Uterus (tissue), 3 donors: ENCODE measurements at regions not wholly inside any gene's neighbourhood (a gene's known extent, or its start where the extent isn't known, plus 50 kb on each side); places are given as distances from the start of the nearest gene placed in this dataset.
A peak's percentile ranks its signal among the peaks of the same experiment; 100 is the strongest.

ENCODE experiments used
- DNase-seq, 2 donors: peaks; one replicate each; pipeline ENCODE4 v3.0.0-alpha.2; 2019 to 2020
- H3K27ac ChIP-seq, 2 donors: fragments of 200-600 bp; sonication (generic); 1 replicate in 1 of 2; 2 replicates in 1 of 2; pipeline ENCODE4 v1.5.1; 2016 to 2018
- H3K27me3 ChIP-seq, 2 donors: fragments of 200-600 bp; sonication (generic); one replicate each; pipeline ENCODE4 v1.5.1; 2018 to 2019; ENCODE audit warnings: control low read depth in 1 of 2
- H3K36me3 ChIP-seq, 2 donors: fragments of 200-600 bp; sonication (generic); one replicate each; pipeline ENCODE4 v1.5.1; 2019; ENCODE audit warnings: control low read depth in 1 of 2
- H3K4me1 ChIP-seq, 2 donors: fragments of 200-600 bp; sonication (generic); one replicate each; pipeline ENCODE4 v1.5.1; 2018 to 2019; ENCODE audit warnings: control low read depth in 1 of 2
- H3K4me3 ChIP-seq, 2 donors: fragments of 200-600 bp; sonication (generic); 1 replicate in 1 of 2; 2 replicates in 1 of 2; pipeline ENCODE4 v1.5.1; 2018 to 2019; ENCODE audit warnings: mild to moderate bottlenecking in 1 of 2
- H3K9me3 ChIP-seq, 2 donors: fragments of 200-600 bp; sonication (generic); one replicate each; pipeline ENCODE4 v1.5.1; 2019; ENCODE audit warnings: control low read depth in 1 of 2
- POLR2A ChIP-seq, 2 donors: fragments of 450-650 bp; IDR thresholded peaks; one replicate each; pipeline ENCODE4 v1.6.1; 2016; ENCODE audit warnings: antibody characterized with exemption in 2 of 2, mild to moderate bottlenecking in 1 of 2, moderate library complexity in 1 of 2
- intact Hi-C: fragments of 100-400 bp; cut with DNase I; formaldehyde crosslinking; loops from one replicate; pipeline ENCODE4 v1.15.1; 2023; ENCODE audit warnings: low total_unique reads
- TF ChIP-seq, protein P1 (sequence below), 4 experiments: fragments of 200-600 bp in 2 of 4; fragments of 450-650 bp in 2 of 4; sonication (generic) in 2 of 4; IDR thresholded peaks; one replicate each; pipeline ENCODE4 v1.5.1; 2016 to 2019; ENCODE audit warnings: antibody characterized with exemption in 4 of 4, mild to moderate bottlenecking in 2 of 4, moderate library complexity in 1 of 4
- donor health status: DM: yes; HTN: yes; CAD: no.

DNA sequence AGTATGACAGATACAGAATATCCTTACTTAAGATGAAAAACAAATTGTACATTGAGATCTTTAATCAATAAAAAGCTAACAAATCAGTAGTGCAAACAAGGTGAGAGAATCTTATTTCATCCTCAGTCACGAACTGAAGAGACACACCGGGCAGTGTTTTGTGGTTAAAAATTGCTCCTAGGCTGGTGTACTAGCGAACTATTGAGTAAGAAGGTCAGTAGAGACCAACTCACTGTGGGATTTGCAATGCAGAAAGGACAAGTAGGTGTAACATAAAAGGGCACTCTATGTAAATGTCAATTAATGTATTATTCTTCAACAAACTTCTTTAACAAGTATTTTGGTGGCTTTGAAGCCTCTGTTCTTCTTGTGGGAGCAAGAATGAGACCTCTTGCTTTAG, 260.2 kb upstream of the PPARGC1A start:
- Histone ChIP-seq H3K36me3 (no peaks in the 10 kb centered on the region), H3K4me1 (no peaks in the 10 kb centered on the region), H3K27me3 (no peaks in the 10 kb centered on the region), H3K4me3 (no peak overlapping the region), H3K9me3 (no peaks in the 10 kb centered on the region), H3K27ac (no peak overlapping the region)
- intact Hi-C loops = no loop called here
- no peak for DNase-seq
- TF ChIP-seq, protein P1, sequence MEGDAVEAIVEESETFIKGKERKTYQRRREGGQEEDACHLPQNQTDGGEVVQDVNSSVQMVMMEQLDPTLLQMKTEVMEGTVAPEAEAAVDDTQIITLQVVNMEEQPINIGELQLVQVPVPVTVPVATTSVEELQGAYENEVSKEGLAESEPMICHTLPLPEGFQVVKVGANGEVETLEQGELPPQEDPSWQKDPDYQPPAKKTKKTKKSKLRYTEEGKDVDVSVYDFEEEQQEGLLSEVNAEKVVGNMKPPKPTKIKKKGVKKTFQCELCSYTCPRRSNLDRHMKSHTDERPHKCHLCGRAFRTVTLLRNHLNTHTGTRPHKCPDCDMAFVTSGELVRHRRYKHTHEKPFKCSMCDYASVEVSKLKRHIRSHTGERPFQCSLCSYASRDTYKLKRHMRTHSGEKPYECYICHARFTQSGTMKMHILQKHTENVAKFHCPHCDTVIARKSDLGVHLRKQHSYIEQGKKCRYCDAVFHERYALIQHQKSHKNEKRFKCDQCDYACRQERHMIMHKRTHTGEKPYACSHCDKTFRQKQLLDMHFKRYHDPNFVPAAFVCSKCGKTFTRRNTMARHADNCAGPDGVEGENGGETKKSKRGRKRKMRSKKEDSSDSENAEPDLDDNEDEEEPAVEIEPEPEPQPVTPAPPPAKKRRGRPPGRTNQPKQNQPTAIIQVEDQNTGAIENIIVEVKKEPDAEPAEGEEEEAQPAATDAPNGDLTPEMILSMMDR (IDR thresholded peaks at IDR 0.05) = no peak
- TF ChIP-seq POLR2A (IDR thresholded peaks at IDR 0.05) = no peak

DNA sequence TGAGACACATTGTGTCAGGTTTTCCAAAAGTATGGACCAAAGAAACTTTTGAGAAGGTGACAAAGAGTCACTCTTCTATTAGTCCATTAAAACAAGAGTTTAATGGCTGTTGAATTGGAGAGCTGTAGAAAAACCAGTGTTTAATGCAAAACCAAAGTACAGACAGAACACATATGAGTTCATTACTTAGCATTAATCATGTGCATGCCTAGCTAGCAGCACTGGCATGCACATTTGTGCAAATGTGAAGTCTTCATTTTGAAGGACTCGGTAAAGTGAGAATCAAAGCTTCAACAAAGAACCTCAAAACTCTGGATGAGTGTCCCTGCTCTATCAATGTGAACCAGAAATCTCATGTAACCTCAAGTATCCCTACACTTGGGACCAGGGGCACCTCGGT, 256.3 kb upstream of the PPARGC1A start:
- Histone ChIP-seq H3K27ac (no peak overlapping the region), H3K27me3 (no peaks in the 10 kb centered on the region), H3K4me1 (no peaks in the 10 kb centered on the region), H3K4me3 (no peak overlapping the region), H3K36me3 (no peaks in the 10 kb centered on the region), H3K9me3 (no peaks in the 10 kb centered on the region)
- no peak for TF ChIP-seq POLR2A (IDR thresholded peaks at IDR 0.05)
- TF ChIP-seq, protein P1 (IDR thresholded peaks at IDR 0.05) = no peak
- DNase-seq = no peak
- intact Hi-C loops = no loop called here

DNA sequence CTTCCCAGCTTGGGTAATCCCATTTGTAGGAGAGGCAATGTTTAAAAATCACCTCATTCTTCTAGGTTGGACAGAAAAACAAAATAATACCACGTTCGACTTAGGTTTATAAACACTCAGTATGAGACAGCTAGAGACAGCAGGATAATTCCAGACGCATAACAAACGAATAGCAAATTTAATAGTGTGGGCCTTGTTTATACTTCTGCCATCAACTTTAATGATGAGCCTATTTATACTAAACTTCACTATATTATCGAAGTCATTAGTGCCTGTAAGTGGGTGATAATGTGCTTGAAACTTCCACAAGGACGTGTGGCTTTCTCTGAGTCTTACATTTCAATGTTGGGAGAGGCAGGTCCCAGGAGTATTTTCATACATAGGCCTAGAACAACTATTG, 255.7 kb upstream of the PPARGC1A start:
- intact Hi-C loops = no loop called here
- Histone ChIP-seq H3K4me1 (no peaks in the 10 kb centered on the region), H3K9me3 (no peaks in the 10 kb centered on the region), H3K36me3 (no peaks in the 10 kb centered on the region), H3K27ac (no peak overlapping the region), H3K4me3 (no peak overlapping the region), H3K27me3 (no peaks in the 10 kb centered on the region)
- DNase-seq = no peak
- TF ChIP-seq, protein P1 (IDR thresholded peaks at IDR 0.05) = no peak
- no peak for TF ChIP-seq POLR2A (IDR thresholded peaks at IDR 0.05)

DNA sequence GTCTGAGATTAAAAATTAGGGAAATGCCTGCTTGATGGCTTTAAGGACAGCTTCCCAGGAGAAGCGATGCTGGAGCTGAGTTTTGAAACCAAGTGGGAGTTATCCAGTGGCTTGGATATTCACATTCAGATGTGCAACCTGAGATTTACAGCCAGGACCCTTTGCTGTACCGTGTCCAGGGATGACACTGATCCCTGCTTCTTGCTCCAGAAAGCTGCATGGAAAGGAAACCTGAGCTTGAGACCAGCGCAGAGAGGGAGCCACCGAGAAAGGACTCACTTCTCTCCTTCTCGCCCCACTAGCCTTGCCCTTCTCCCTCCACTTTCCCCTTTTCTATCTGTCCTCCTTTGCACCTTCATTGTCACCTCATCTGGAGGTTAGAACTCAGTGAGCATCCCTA, 254.5 kb upstream of the PPARGC1A start:
- Histone ChIP-seq H3K4me3 (no peak overlapping the region), H3K4me1 (no peaks in the 10 kb centered on the region), H3K36me3 (no peaks in the 10 kb centered on the region), H3K9me3 (no peaks in the 10 kb centered on the region), H3K27ac (no peak overlapping the region), H3K27me3 (no peaks in the 10 kb centered on the region)
- intact Hi-C loops = no loop called here
- TF ChIP-seq POLR2A (IDR thresholded peaks at IDR 0.05) = no peak
- TF ChIP-seq, protein P1 (IDR thresholded peaks at IDR 0.05) = no peak
- DNase-seq = no peak

DNA sequence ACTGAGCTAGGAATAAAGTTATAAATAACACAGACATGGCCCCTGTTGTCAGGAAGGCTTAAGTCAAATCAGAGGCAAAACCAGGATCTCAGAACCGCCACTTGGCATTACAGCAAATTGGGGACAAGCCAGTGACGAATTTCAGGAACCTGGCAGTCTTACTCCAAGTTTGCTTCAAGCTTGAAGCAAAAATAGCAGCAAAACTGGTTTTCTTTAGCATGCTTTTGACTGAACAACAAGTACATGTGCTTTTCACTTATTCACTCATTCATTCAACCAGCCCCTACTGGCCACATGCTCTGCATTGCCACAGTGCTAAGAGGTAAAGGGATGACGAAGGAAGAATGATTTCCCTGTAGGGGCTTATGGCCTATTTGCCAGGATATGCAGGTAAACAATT, 253.9 kb upstream of the PPARGC1A start:
- Histone ChIP-seq H3K4me1 (no peaks in the 10 kb centered on the region), H3K27me3 (no peaks in the 10 kb centered on the region), H3K27ac (no peak overlapping the region), H3K9me3 (no peaks in the 10 kb centered on the region), H3K4me3 (no peak overlapping the region), H3K36me3 (no peaks in the 10 kb centered on the region)
- no peak for TF ChIP-seq POLR2A (IDR thresholded peaks at IDR 0.05)
- TF ChIP-seq, protein P1 (IDR thresholded peaks at IDR 0.05) = no peak
- intact Hi-C loops = no loop called here
- peak in 1 of 2 donors; percentile 16 for DNase-seq
